K562 (cell line): ENCODE measurements at regions not wholly inside any gene's neighbourhood (a gene's known extent, or its start where the extent isn't known, plus 50 kb on each side); places are given as distances from the start of the nearest gene placed in this dataset.

ENCODE experiments used
- ATAC-seq: fragments of 200-7000 bp; cut with Tn5 transposase; 3 replicates; pipeline ENCODE4 v1.9.1; 2020; ENCODE audit warnings: moderate library complexity
- BruUV-seq: library from RNA; stranded (reverse); fragments of 400-500 nt; replicated peaks from 2 replicates; lab custom pipeline; 2021; lab: Mats Ljungman, UMichigan
- CTCF ChIA-PET: fragments of 300-600 bp; formaldehyde crosslinking; extraction: SDS; loops from one replicate; lab custom pipeline; 2021; ENCODE audit warnings: low intra/inter-chr PET ratio; lab: Yijun Ruan, JAX
- POLR2A ChIA-PET: fragments of 300-600, 350-650 bp; sonication (Branson Sonifier 250); formaldehyde crosslinking; extraction: SDS; loops from one replicate; lab custom pipeline; 2021; ENCODE audit warnings: antibody characterized with exemption, inconsistent platforms; lab: Yijun Ruan, JAX
- DNase-seq, 4 experiments: peaks; one replicate each; pipeline versions ENCODE4 v3.0.0 to v3.0.0-alpha.2; 2011 to 2018; ENCODE audit warnings: low spot score in 3 of 4, mixed read lengths in 3 of 4; ENCODE audit errors: extremely low read depth in 1 of 4
- FAIRE-seq: peaks from 2 replicates; lab custom pipeline; 2011; peaks lifted over from hg19 to GRCh38; lab: Jason Lieb, UNC
- H2AFZ ChIP-seq: 2 replicates; pipeline ENCODE4 v1.6.0; 2011; ENCODE audit warnings: low read depth, low read length, control low read depth, inconsistent platforms
- H3K27ac ChIP-seq: fragments of 200-600 bp; 3 replicates; pipeline ENCODE4 v1.8.0; 2011; ENCODE audit warnings: low read depth, mild to moderate bottlenecking, control low read depth, inconsistent platforms, low read length, moderate library complexity, mixed read lengths; ENCODE audit errors: extremely low read depth
- H3K27me3 ChIP-seq, 2 experiments: fragments of 300-600 bp in 1 of 2; 2 replicates in 1 of 2; 3 replicates in 1 of 2; pipeline versions ENCODE4 v1.6.0 to v1.8.0; 2011; ENCODE audit warnings: inconsistent platforms in 2 of 2, low read length in 2 of 2, mild to moderate bottlenecking in 1 of 2, mixed read lengths in 1 of 2, moderate library complexity in 1 of 2; ENCODE audit not compliant: control insufficient read depth in 2 of 2, insufficient read depth in 2 of 2
- H3K36me3 ChIP-seq: fragments of 300-600 bp; 3 replicates; pipeline ENCODE4 v1.8.0; 2011; ENCODE audit warnings: mild to moderate bottlenecking, low read length, inconsistent platforms; ENCODE audit not compliant: control insufficient read depth, insufficient read depth
- H3K4me1 ChIP-seq, 2 experiments: fragments of 200-600 bp in 1 of 2; replicated peaks in 1 of 2; 2 replicates in 1 of 2; 3 replicates in 1 of 2; pipeline versions ENCODE4 v1.5.1 to v1.8.0; 2011; ENCODE audit warnings: inconsistent platforms in 2 of 2, low read length in 2 of 2, mild to moderate bottlenecking in 1 of 2, mixed read lengths in 1 of 2, moderate library complexity in 1 of 2; ENCODE audit not compliant: control insufficient read depth in 2 of 2, insufficient read depth in 2 of 2
- H3K4me2 ChIP-seq: 2 replicates; pipeline ENCODE4 v1.6.1; 2011; ENCODE audit warnings: low read length, control low read depth, inconsistent platforms, mixed read lengths; ENCODE audit not compliant: insufficient read depth
- H3K4me3 ChIP-seq: fragments of 200-600 bp; sonication (generic), shearing (Covaris generic); 2 replicates; pipeline ENCODE4 v1.5.1; 2016; ENCODE audit warnings: control low read depth, inconsistent platforms
- H3K79me2 ChIP-seq: fragments of 200-600 bp; 3 replicates; pipeline ENCODE4 v1.8.0; 2011; ENCODE audit warnings: low read length, inconsistent platforms; ENCODE audit not compliant: control insufficient read depth, insufficient read depth
- H3K9ac ChIP-seq, 2 experiments: 2 replicates each; pipeline versions ENCODE4 v1.6.0 to v1.6.1; 2011; ENCODE audit warnings: low read depth in 2 of 2, low read length in 2 of 2, control low read depth in 1 of 2, inconsistent platforms in 1 of 2, mild to moderate bottlenecking in 1 of 2, mixed read lengths in 1 of 2; ENCODE audit not compliant: insufficient read depth in 1 of 2
- H3K9me1 ChIP-seq: one replicate; pipeline ENCODE4 v1.6.0; 2011; ENCODE audit warnings: inconsistent platforms, mild to moderate bottlenecking, low read length, moderate library complexity; ENCODE audit not compliant: control insufficient read depth, insufficient read depth
- H3K9me3 ChIP-seq: replicated peaks from 2 replicates; pipeline ENCODE4 v1.5.1; 2011; ENCODE audit warnings: low read depth, low read length, inconsistent platforms; ENCODE audit not compliant: control insufficient read depth, insufficient read depth
- H4K20me1 ChIP-seq: replicated peaks from 2 replicates; pipeline ENCODE4 v1.6.1; 2011; ENCODE audit warnings: low read length, inconsistent platforms, mixed read lengths; ENCODE audit not compliant: control insufficient read depth, insufficient read depth
- BRF1 ChIP-seq: IDR thresholded peaks from 3 replicates; pipeline ENCODE4 v1.6.1; 2011; ENCODE audit warnings: borderline replicate concordance, mild to moderate bottlenecking; ENCODE audit not compliant: insufficient read length; ENCODE audit errors: extremely low read depth
- CXXC5 ChIP-seq: fragments of 250-450 bp; sonication (Bioruptor Pico); IDR thresholded peaks from 2 replicates; pipeline ENCODE4 v1.8.0; 2022; ENCODE audit warnings: inconsistent platforms, mild to moderate bottlenecking, moderate library complexity
- ESRRB ChIP-seq: fragments of 250-450 bp; sonication (Bioruptor Pico); IDR thresholded peaks from 2 replicates; pipeline ENCODE4 v1.5.0; 2020; ENCODE audit warnings: mild to moderate bottlenecking, moderate library complexity, borderline replicate concordance
- HNRNPK ChIP-seq: fragments of 200-400 bp; formaldehyde crosslinking; IDR thresholded peaks from one replicate; pipeline ENCODE4 v1.6.1; 2018; ENCODE audit warnings: mild to moderate bottlenecking, low read depth, low read length; ENCODE audit not compliant: poor library complexity, severe bottlenecking
- ZNF121 ChIP-seq: sonication (generic); formaldehyde crosslinking; conservative IDR thresholded peaks from 2 replicates; pipeline ENCODE4 v1.8.0; 2022; ENCODE audit warnings: missing genetic modification reagents
- ZNF143 ChIP-seq: sonication (generic); formaldehyde crosslinking; IDR thresholded peaks from 2 replicates; pipeline ENCODE4 v1.9.0; 2022; ENCODE audit warnings: mild to moderate bottlenecking, missing genetic modification reagents
- ZNF707 ChIP-seq: fragments of 250-450 bp; sonication (Bioruptor Pico); conservative IDR thresholded peaks from 2 replicates; pipeline ENCODE4 v1.8.0; 2022; ENCODE audit warnings: inconsistent platforms, mild to moderate bottlenecking, moderate library complexity
- WGBS: fragments of 100-300 bp; shearing (Covaris generic); methylation state at CpG from one replicate; pipeline ENCODE4 v1.1.6; 2016; ENCODE audit warnings: low coverage, mixed read lengths; ENCODE audit not compliant: insufficient coverage; ENCODE audit errors: missing lambda C conversion rate; 5-methylcytosine and 5-hydroxymethylcytosine counted together
- in situ Hi-C: fragments of 300-500 bp; cut with MboI; formaldehyde crosslinking; loops from 4 replicates; pipeline ENCODE4 v1.15.0; 2018; ENCODE audit warnings: inconsistent platforms, mixed read lengths
- intact Hi-C: fragments of 100-400 bp; cut with micrococcal nuclease; formaldehyde crosslinking; loops from 2 replicates; pipeline ENCODE4 v1.14.2; 2022

DNA sequence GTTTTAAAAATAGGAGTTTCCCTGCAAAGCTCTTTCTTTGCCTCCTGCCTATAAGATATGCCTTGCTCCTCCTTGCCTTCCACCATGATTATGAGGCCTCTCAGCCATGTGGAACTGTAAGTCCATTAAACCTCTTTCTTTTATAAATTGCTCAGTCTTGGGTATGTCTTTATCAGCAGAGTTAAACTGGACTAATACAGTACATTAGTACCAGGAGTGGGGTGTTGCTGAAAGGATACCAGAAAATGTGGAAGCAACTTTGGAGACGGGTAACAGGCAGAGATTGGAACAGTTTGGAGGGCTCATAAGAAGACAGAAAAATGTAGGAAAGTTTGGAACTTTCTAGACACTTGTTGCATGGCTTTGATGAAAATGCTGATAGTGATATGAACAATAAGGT lies 709.9 kb downstream of the LUZP2 start:
- no peak overlapping the region for H3K27ac ChIP-seq
- in situ Hi-C loops (no loop called here), intact Hi-C loops (no loop called here)
- ATAC-seq (no peak), DNase-seq (no peak), FAIRE-seq (no peak)
- no peak overlapping the region for H3K9ac ChIP-seq
- H3K4me1 ChIP-seq, result no peaks in the 10 kb centered on the region
- peaks cover 2% of the 10 kb centered on the region; the same call in 1 of the 2 replicates for H3K9me3 ChIP-seq
- no TSS peak for BruUV-seq
- H3K4me2 ChIP-seq, result no peak overlapping the region
- H3K27me3 ChIP-seq, result no peaks in the 10 kb centered on the region
- TF ChIP-seq CXXC5 (CRISPR knock-in tag), result no peak
- no peak for TF ChIP-seq ZNF121 (CRISPR knock-in tag)
- TF ChIP-seq ZNF707, result peak; percentile 83
- no peak for TF ChIP-seq ESRRB
- TF ChIP-seq ZNF143 (CRISPR knock-in tag), result no peak
- no peaks in the 10 kb centered on the region for H3K9me1 ChIP-seq
- H3K36me3 ChIP-seq, result no peaks in the 10 kb centered on the region
- ChIA-PET POLR2A (no interaction called here), CTCF (no interaction called here)
- H4K20me1 ChIP-seq, result no peaks in the 10 kb centered on the region
- no peak overlapping the region for H2AFZ ChIP-seq
- no peak overlapping the region for H3K4me3 ChIP-seq
- WGBS, result 0% methylated on average over 1 of the region's 1 CpG
- H3K79me2 ChIP-seq, result no peaks in the 10 kb centered on the region

- no peak for ATAC-seq
- in situ Hi-C loops, result no loop called here
Observed at GRCh38 chr11:25211635-25212254, 714.9 kb downstream of the LUZP2 start.

More at GRCh38 chr11:25211635-25212254, 714.9 kb downstream of the LUZP2 start:
- BruUV-seq, result no TSS peak
- Histone ChIP-seq H3K27me3 (no peaks in the 10 kb centered on the region), H4K20me1 (no peaks in the 10 kb centered on the region), H3K4me1 (no peaks in the 10 kb centered on the region), H3K36me3 (no peaks in the 10 kb centered on the region), H3K27ac (no peak overlapping the region), H3K9ac (no peak overlapping the region), H2AFZ (no peak overlapping the region), H3K4me2 (no peak overlapping the region), H3K79me2 (no peaks in the 10 kb centered on the region), H3K4me3 (no peak overlapping the region), H3K9me1 (no peaks in the 10 kb centered on the region), H3K9me3 (peaks cover 2% of the 10 kb centered on the region; the same call in 1 of the 2 replicates)
- ChIA-PET CTCF (no interaction called here), POLR2A (no interaction called here)
- intact Hi-C loops, result no loop called here
- FAIRE-seq (no peak), DNase-seq (no peak)
- TF ChIP-seq BRF1 (no peak), HNRNPK (no peak)
- 0% methylated on average over 3 of the region's 3 CpGs for WGBS
